Right cardiac atrium (tissue), 5 donors: ENCODE measurements at regions not wholly inside any gene's neighbourhood (a gene's known extent, or its start where the extent isn't known, plus 50 kb on each side); places are given as distances from the start of the nearest gene placed in this dataset.

Experiments used
- ATAC-seq, 2 donors: fragments of 200-7000 bp; cut with Tn5 transposase; one replicate each; pipeline versions ENCODE4 v1.8.0 to v1.9.1; 2020; ENCODE audit warnings: moderate library complexity in 2 of 2, mild to moderate bottlenecking in 1 of 2
- DNase-seq, 3 donors: peaks; one replicate each; pipeline ENCODE4 v3.0.0-alpha.2; 2020
- H3K27ac ChIP-seq: one replicate; pipeline ENCODE4 v1.5.1; 2013; ENCODE audit warnings: mild to moderate bottlenecking, low read length, control low read depth, moderate library complexity
- H3K27me3 ChIP-seq: one replicate; pipeline ENCODE4 v1.6.1; 2013; ENCODE audit not compliant: control insufficient read depth, insufficient read depth
- H3K4me1 ChIP-seq: one replicate; pipeline ENCODE4 v1.6.1; 2013; ENCODE audit warnings: low read length; ENCODE audit not compliant: control insufficient read depth, insufficient read depth
- H3K4me3 ChIP-seq: one replicate; pipeline ENCODE4 v1.5.1; 2013; ENCODE audit warnings: low read length, control low read depth
- H3K9me3 ChIP-seq: one replicate; pipeline ENCODE4 v1.6.1; 2013; ENCODE audit warnings: low read length; ENCODE audit not compliant: control insufficient read depth
- WGBS: extraction: QIAGEN DNeasy Blood & Tissue Kit; methylation state at CpG from one replicate; pipeline ENCODE4 v1.1.7; 2013; 5-methylcytosine and 5-hydroxymethylcytosine counted together
- intact Hi-C, 4 donors: fragments of 100-400 bp; cut with DNase I; formaldehyde crosslinking; loops; one replicate each; pipeline versions ENCODE4 v1.11.0 to v1.14.0; 2022 to 2023
- donor health status: healthy with polysubstance abuse.
- donor health status: DM: no; HTN: yes; CAD: no.
- donor health status: DM: no; HTN: no; CAD: no.
- donor health status: DM: no; HTN: yes; CAD: no; lungs with severe emphysema.
- donor health status: DM: yes; HTN: yes; CAD: no.

- H3K27ac ChIP-seq = no peak overlapping the region
- DNase-seq (no peak), ATAC-seq (no peak)
- H3K4me3 ChIP-seq = no peak overlapping the region
- H3K9me3 ChIP-seq = no peaks in the 10 kb centered on the region
- no peaks in the 10 kb centered on the region for H3K4me1 ChIP-seq
- 76% methylated on average over 3 of the region's 3 CpGs for WGBS
- intact Hi-C loops = no loop called here
- no peaks in the 10 kb centered on the region for H3K27me3 ChIP-seq
Measured at GRCh38 chr4:29708473-29708872, 1011.7 kb upstream of the PCDH7 start.

GRCh38 chr4:29710519-29710918 is 1009.6 kb upstream of the PCDH7 start:
- H3K4me3 ChIP-seq = no peak overlapping the region
- ATAC-seq = no peak
- 92% methylated on average over 1 of the region's 1 CpG for WGBS
- DNase-seq = no peak
- no peak overlapping the region for H3K27ac ChIP-seq
- H3K27me3 ChIP-seq = no peaks in the 10 kb centered on the region
- H3K4me1 ChIP-seq = no peaks in the 10 kb centered on the region
- H3K9me3 ChIP-seq = no peaks in the 10 kb centered on the region
- intact Hi-C loops = no loop called here

GRCh38 chr4:29711226-29711625 is 1008.9 kb upstream of the PCDH7 start:
- ATAC-seq = no peak
- WGBS = 64% methylated on average over 2 of the region's 2 CpGs
- Histone ChIP-seq H3K4me3 (no peak overlapping the region), H3K9me3 (no peaks in the 10 kb centered on the region), H3K27ac (no peak overlapping the region), H3K4me1 (no peaks in the 10 kb centered on the region), H3K27me3 (no peaks in the 10 kb centered on the region)
- intact Hi-C loops = no loop called here
- no peak for DNase-seq

- Histone ChIP-seq H3K27ac (no peak overlapping the region), H3K4me1 (no peaks in the 10 kb centered on the region), H3K27me3 (no peaks in the 10 kb centered on the region), H3K4me3 (no peak overlapping the region), H3K9me3 (no peaks in the 10 kb centered on the region)
- DNase-seq (no peak), ATAC-seq (no peak)
- WGBS = 89% methylated on average over 10 of the region's 10 CpGs
- intact Hi-C loops = no loop called here
Measured at GRCh38 chr4:29717287-29718057, 1002.7 kb upstream of the PCDH7 start.

GRCh38 chr4:29718136-29718535 is 1002.0 kb upstream of the PCDH7 start:
- H3K27me3 ChIP-seq = no peaks in the 10 kb centered on the region
- intact Hi-C loops = no loop called here
- no peak for DNase-seq
- H3K9me3 ChIP-seq = no peaks in the 10 kb centered on the region
- H3K4me1 ChIP-seq = no peaks in the 10 kb centered on the region
- H3K27ac ChIP-seq = no peak overlapping the region
- ATAC-seq = no peak
- H3K4me3 ChIP-seq = no peak overlapping the region

GRCh38 chr4:29722253-29722652 is 997.9 kb upstream of the PCDH7 start:
- intact Hi-C loops = no loop called here
- H3K4me3 ChIP-seq = no peak overlapping the region
- no peaks in the 10 kb centered on the region for H3K9me3 ChIP-seq
- WGBS = 78% methylated on average over 6 of the region's 6 CpGs
- no peak for ATAC-seq
- H3K27ac ChIP-seq = no peak overlapping the region
- DNase-seq = no peak
- H3K4me1 ChIP-seq = no peaks in the 10 kb centered on the region
- H3K27me3 ChIP-seq = no peaks in the 10 kb centered on the region

GRCh38 chr4:29726938-29727337 is 993.2 kb upstream of the PCDH7 start:
- DNase-seq (no peak), ATAC-seq (no peak)
- WGBS = 66% methylated on average over 3 of the region's 3 CpGs
- intact Hi-C loops = no loop called here
- no peaks in the 10 kb centered on the region for H3K9me3 ChIP-seq
- H3K27me3 ChIP-seq = no peaks in the 10 kb centered on the region
- no peaks in the 10 kb centered on the region for H3K4me1 ChIP-seq
- H3K27ac ChIP-seq = no peak overlapping the region
- no peak overlapping the region for H3K4me3 ChIP-seq

GRCh38 chr4:29734343-29735213 is 985.6 kb upstream of the PCDH7 start:
- Histone ChIP-seq H3K4me1 (no peaks in the 10 kb centered on the region), H3K4me3 (no peak overlapping the region), H3K27ac (no peak overlapping the region), H3K27me3 (no peaks in the 10 kb centered on the region), H3K9me3 (no peaks in the 10 kb centered on the region)
- ATAC-seq (no peak), DNase-seq (no peak)
- intact Hi-C loops = no loop called here
- 80% methylated on average over 8 of the region's 8 CpGs for WGBS

GRCh38 chr4:29756966-29757365 is 963.2 kb upstream of the PCDH7 start:
- no peak overlapping the region for H3K27ac ChIP-seq
- 88% methylated on average over 3 of the region's 3 CpGs for WGBS

GRCh38 chr4:29762151-29762550 is 958.0 kb upstream of the PCDH7 start:
- Histone ChIP-seq H3K4me1 (no peaks in the 10 kb centered on the region), H3K27me3 (no peaks in the 10 kb centered on the region), H3K4me3 (no peak overlapping the region), H3K9me3 (no peaks in the 10 kb centered on the region), H3K27ac (no peak overlapping the region)
- 86% methylated on average over 2 of the region's 2 CpGs for WGBS
- ATAC-seq (no peak), DNase-seq (no peak)
- intact Hi-C loops = no loop called here

More at GRCh38 chr4:29756966-29757365, 963.2 kb upstream of the PCDH7 start:
- no peak for ATAC-seq
- H3K27me3 ChIP-seq = no peaks in the 10 kb centered on the region
- intact Hi-C loops = no loop called here
- H3K9me3 ChIP-seq = no peaks in the 10 kb centered on the region
- DNase-seq = no peak
- no peaks in the 10 kb centered on the region for H3K4me1 ChIP-seq
- no peak overlapping the region for H3K4me3 ChIP-seq

GRCh38 chr4:29770627-29771026 is 949.5 kb upstream of the PCDH7 start:
- Histone ChIP-seq H3K27ac (no peak overlapping the region), H3K4me1 (no peaks in the 10 kb centered on the region), H3K27me3 (no peaks in the 10 kb centered on the region), H3K4me3 (no peak overlapping the region), H3K9me3 (no peaks in the 10 kb centered on the region)
- intact Hi-C loops = no loop called here
- ATAC-seq (no peak), DNase-seq (no peak)
- 77% methylated on average over 2 of the region's 2 CpGs for WGBS
